Fibroblast of pulmonary artery (primary cell): ENCODE measurements at regions not wholly inside any gene's neighbourhood (a gene's known extent, or its start where the extent isn't known, plus 50 kb on each side); places are given as distances from the start of the nearest gene placed in this dataset.

Experiments
- DNase-seq: peaks from one replicate; pipeline ENCODE4 v3.0.0-alpha.2; 2010; ENCODE audit warnings: low read depth
- H3K4me3 ChIP-seq: replicated peaks from 2 replicates; pipeline ENCODE4 v1.5.1; 2011; ENCODE audit warnings: low read depth, mild to moderate bottlenecking, control low read depth, low read length, moderate library complexity
- TF ChIP-seq, protein P1 (sequence below): IDR thresholded peaks from 2 replicates; pipeline ENCODE4 v1.5.1; 2011; ENCODE audit warnings: mild to moderate bottlenecking, control low read depth, low read length, inconsistent platforms; ENCODE audit errors: missing control alignments

DNA sequence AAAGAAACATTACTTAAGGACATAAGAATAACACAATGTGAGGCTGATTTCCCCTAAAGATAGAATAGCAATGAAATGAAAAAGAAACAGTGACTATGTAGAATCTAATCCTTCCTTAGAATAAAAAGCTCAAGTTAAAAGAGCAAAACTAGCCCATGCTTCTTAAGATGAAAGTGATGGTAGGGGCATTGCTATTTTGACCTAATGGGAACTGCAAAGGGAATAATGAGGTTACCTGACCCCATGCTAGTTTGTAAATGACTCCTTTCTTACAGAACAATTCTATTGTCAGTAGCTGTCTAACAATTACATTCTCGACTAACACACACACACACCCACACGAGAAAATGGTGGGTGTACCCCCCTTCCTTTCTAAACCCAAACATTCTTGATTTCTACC lies 575.8 kb downstream of the CSNK1G3 start:
- H3K4me3 ChIP-seq = no peak overlapping the region
- TF ChIP-seq, protein P1, sequence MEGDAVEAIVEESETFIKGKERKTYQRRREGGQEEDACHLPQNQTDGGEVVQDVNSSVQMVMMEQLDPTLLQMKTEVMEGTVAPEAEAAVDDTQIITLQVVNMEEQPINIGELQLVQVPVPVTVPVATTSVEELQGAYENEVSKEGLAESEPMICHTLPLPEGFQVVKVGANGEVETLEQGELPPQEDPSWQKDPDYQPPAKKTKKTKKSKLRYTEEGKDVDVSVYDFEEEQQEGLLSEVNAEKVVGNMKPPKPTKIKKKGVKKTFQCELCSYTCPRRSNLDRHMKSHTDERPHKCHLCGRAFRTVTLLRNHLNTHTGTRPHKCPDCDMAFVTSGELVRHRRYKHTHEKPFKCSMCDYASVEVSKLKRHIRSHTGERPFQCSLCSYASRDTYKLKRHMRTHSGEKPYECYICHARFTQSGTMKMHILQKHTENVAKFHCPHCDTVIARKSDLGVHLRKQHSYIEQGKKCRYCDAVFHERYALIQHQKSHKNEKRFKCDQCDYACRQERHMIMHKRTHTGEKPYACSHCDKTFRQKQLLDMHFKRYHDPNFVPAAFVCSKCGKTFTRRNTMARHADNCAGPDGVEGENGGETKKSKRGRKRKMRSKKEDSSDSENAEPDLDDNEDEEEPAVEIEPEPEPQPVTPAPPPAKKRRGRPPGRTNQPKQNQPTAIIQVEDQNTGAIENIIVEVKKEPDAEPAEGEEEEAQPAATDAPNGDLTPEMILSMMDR = no peak
- DNase-seq = no peak

DNA sequence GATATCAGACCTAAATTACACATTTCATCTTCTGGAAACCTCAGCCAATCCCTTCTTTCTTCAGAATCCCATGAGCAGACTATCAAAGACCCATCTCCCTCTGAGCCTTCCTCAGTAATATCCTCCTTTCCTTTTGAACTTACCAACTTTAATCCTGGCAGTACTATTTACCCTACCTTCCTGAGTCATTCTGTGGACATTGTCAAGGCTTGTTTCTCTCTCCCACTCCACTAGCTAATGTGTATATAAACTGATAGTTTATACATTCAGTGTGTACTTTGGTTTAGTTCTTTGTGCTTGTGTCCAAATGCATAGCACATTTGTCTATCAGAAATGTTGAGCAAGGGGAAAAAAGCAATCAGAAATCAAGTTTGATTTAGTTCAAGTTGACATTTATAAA lies 568.3 kb downstream of the CSNK1G3 start:
- TF ChIP-seq, protein P1 = no peak
- H3K4me3 ChIP-seq = no peak overlapping the region
- DNase-seq = no peak

DNA sequence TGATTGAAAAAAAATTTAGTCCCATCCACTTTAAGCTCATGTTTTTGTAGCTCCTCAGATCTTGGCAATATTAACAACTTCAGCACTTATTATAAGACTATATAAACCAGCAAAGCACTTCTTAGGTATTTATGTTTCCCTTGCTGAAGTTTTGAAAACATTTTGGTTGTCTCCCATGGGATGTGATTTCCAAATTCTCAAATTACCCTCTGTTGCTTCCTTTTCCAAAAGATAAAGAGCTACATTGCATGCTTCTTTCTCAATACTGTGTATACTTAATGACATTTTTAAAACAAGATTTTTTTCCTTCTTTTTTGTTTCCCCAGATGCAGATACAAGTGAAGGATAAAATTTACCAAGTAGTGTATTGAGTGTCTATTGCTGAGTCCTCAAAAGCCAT lies 567.1 kb downstream of the CSNK1G3 start:
- DNase-seq = peak; percentile 7
- TF ChIP-seq, protein P1 = no peak
- no peak overlapping the region for H3K4me3 ChIP-seq

DNA sequence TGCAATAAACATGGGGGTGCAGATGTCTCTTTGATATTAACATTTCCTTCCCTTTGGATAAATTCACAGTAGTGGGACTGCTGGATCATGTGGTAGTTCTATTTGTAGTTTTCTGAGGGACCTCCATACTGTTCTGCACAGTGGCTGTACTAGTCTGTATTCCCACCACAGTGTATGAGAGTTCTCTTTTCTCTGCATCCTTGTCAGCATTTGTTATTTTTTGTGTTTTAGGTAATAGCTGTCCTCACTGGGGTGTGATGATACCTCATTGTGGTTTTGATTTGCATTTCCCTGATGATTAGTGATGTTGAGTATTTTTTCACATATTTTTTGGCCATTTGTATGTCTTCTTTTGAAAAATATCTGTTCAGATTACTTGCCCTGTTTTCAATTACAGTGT lies 562.5 kb downstream of the CSNK1G3 start:
- TF ChIP-seq, protein P1 = no peak
- no peak for DNase-seq
- no peak overlapping the region for H3K4me3 ChIP-seq

DNA sequence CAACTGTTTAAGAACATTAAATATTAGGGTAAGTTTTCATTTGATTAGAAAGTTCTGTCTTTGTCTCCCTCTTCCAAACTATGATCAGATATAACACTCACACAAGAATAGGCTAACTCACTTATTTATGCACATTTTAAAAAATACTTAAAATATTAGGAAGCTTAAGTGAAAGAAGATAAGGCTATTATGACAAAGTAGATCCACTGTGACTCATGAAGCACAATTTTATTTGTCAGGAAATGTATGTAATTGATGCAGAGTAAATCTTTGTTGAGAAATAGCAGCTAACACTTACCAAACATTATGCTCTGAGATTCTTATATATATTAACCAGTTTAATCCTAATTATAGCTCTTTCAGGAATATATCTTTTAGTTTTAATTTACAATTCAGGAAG lies 560.6 kb downstream of the CSNK1G3 start:
- TF ChIP-seq, protein P1 = no peak
- DNase-seq = no peak
- no peak overlapping the region for H3K4me3 ChIP-seq

DNA sequence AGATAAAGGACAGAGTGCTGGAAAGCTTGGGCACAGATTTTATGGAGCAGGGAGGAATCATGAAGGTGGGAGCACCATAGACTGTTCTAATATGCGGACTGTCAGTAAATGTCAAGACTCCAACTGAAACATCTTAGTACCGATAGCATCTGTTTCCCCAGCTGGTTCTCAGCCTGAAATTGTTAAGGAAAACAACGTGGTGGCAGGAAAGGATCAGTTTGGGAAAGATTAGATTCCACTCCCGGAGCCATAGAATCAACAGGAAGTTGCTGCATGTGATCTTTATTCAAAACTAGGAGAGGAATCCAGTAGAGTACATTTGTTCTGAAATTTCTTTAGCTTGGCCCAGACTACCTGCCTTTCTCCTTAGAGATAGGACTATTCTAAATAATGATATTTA lies 559.1 kb downstream of the CSNK1G3 start:
- TF ChIP-seq, protein P1 = no peak
- H3K4me3 ChIP-seq = no peak overlapping the region
- no peak for DNase-seq

DNA sequence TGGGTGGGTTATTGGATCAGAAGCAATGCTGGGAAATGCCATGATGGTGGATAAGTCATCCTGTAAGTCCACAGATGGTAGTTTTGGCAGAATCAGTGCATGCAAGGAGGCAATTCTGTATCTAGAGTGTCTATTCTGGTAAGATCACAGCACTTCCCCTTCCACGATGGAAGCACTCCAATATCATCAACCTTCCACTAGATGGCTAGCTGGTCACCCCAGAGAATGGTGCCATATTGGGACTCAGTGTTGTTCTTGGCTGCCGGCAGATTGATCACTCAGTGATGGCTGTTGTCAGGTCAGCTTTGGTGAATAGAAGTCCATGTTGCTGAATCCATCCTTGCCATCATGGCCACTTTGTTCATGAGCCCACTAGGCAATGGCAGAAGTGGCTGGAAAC lies 553.5 kb downstream of the CSNK1G3 start:
- TF ChIP-seq, protein P1 = no peak
- DNase-seq = no peak
- no peak overlapping the region for H3K4me3 ChIP-seq
